Uterus (tissue), 3 donors: ENCODE measurements at regions not wholly inside any gene's neighbourhood (a gene's known extent, or its start where the extent isn't known, plus 50 kb on each side); places are given as distances from the start of the nearest gene placed in this dataset.

Source experiments
- DNase-seq, 2 donors: peaks; one replicate each; pipeline ENCODE4 v3.0.0-alpha.2; 2019 to 2020
- H3K27ac ChIP-seq, 2 donors: fragments of 200-600 bp; sonication (generic); 1 replicate in 1 of 2; 2 replicates in 1 of 2; pipeline ENCODE4 v1.5.1; 2016 to 2018
- H3K27me3 ChIP-seq, 2 donors: fragments of 200-600 bp; sonication (generic); one replicate each; pipeline ENCODE4 v1.5.1; 2018 to 2019; ENCODE audit warnings: control low read depth in 1 of 2
- H3K36me3 ChIP-seq, 2 donors: fragments of 200-600 bp; sonication (generic); one replicate each; pipeline ENCODE4 v1.5.1; 2019; ENCODE audit warnings: control low read depth in 1 of 2
- H3K4me1 ChIP-seq, 2 donors: fragments of 200-600 bp; sonication (generic); one replicate each; pipeline ENCODE4 v1.5.1; 2018 to 2019; ENCODE audit warnings: control low read depth in 1 of 2
- H3K4me3 ChIP-seq, 2 donors: fragments of 200-600 bp; sonication (generic); 1 replicate in 1 of 2; 2 replicates in 1 of 2; pipeline ENCODE4 v1.5.1; 2018 to 2019; ENCODE audit warnings: mild to moderate bottlenecking in 1 of 2
- H3K9me3 ChIP-seq, 2 donors: fragments of 200-600 bp; sonication (generic); one replicate each; pipeline ENCODE4 v1.5.1; 2019; ENCODE audit warnings: control low read depth in 1 of 2
- CTCF ChIP-seq, 4 experiments: fragments of 200-600 bp in 2 of 4; fragments of 450-650 bp in 2 of 4; sonication (generic) in 2 of 4; IDR thresholded peaks; one replicate each; pipeline ENCODE4 v1.5.1; 2016 to 2019; ENCODE audit warnings: antibody characterized with exemption in 4 of 4, mild to moderate bottlenecking in 2 of 4, moderate library complexity in 1 of 4
- POLR2A ChIP-seq, 2 donors: fragments of 450-650 bp; IDR thresholded peaks; one replicate each; pipeline ENCODE4 v1.6.1; 2016; ENCODE audit warnings: antibody characterized with exemption in 2 of 2, mild to moderate bottlenecking in 1 of 2, moderate library complexity in 1 of 2
- intact Hi-C: fragments of 100-400 bp; cut with DNase I; formaldehyde crosslinking; loops from one replicate; pipeline ENCODE4 v1.15.1; 2023; ENCODE audit warnings: low total_unique reads
- donor health status: DM: yes; HTN: yes; CAD: no.

DNA sequence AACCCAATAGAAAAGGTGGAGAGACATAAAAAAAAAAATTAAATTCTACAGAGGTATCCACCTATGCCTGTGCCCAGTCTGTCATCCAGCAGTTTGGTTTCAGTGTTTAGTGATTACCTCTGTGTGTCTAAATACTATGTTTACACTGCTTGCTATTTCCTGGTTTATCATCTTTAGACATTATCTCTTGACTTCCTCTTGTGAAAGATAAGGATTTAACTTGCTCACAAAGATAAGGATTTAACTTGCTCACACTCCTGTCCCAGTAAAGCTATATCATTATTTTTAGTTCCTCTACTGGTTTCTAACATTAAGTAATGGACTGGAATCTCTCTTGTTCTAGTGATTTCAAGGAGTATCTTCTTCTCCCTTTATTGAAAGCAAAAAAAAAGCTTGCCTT lies 53.9 kb upstream of the ZFR start:
- TF ChIP-seq POLR2A (IDR thresholded peaks at IDR 0.05) (no peak), CTCF (IDR thresholded peaks at IDR 0.05) (no peak)
- no peak for DNase-seq
- H3K4me3 ChIP-seq: no peak overlapping the region
- H3K4me1 ChIP-seq: no peaks in the 10 kb centered on the region
- no peaks in the 10 kb centered on the region for H3K27me3 ChIP-seq
- H3K27ac ChIP-seq: no peak overlapping the region
- intact Hi-C loops: no loop called here
- no peaks in the 10 kb centered on the region for H3K9me3 ChIP-seq
- no peaks in the 10 kb centered on the region for H3K36me3 ChIP-seq

GRCh38 chr5:32496104-32496503 lies 51.6 kb upstream of the ZFR start:
- Histone ChIP-seq H3K36me3 (no peaks in the 10 kb centered on the region), H3K4me1 (no peaks in the 10 kb centered on the region), H3K9me3 (no peaks in the 10 kb centered on the region), H3K4me3 (no peak overlapping the region), H3K27me3 (no peaks in the 10 kb centered on the region), H3K27ac (no peak overlapping the region)
- TF ChIP-seq CTCF (IDR thresholded peaks at IDR 0.05) (no peak), POLR2A (IDR thresholded peaks at IDR 0.05) (no peak)
- DNase-seq: no peak
- intact Hi-C loops: no loop called here

DNA sequence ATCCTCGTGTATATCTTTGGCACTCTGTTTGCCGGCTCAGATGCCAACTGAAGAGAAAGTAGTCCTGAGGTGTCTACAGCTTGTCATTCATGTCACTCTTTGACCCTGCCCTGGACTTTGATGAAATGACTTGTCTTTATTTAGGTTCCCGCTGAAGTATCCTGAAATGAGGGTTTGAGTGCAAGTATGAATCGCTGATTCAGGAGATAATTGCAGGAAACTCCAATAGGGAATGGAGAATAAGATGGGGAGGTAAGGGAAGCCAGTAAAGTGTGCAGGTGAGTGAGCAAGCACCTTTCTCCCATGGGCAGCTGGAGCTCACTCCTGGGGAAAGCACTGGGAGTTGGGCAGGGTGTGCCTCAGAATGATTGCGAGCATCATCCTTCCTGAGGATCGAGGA lies 50.3 kb upstream of the ZFR start:
- H3K36me3 ChIP-seq: no peaks in the 10 kb centered on the region
- no peaks in the 10 kb centered on the region for H3K4me1 ChIP-seq
- intact Hi-C loops: no loop called here
- no peaks in the 10 kb centered on the region for H3K27me3 ChIP-seq
- H3K27ac ChIP-seq: no peak overlapping the region
- TF ChIP-seq POLR2A (IDR thresholded peaks at IDR 0.05) (no peak), CTCF (IDR thresholded peaks at IDR 0.05) (no peak)
- H3K4me3 ChIP-seq: no peak overlapping the region
- no peak for DNase-seq
- no peaks in the 10 kb centered on the region for H3K9me3 ChIP-seq
